Common myeloid progenitor, CD34-positive (primary cell): ENCODE measurements at regions not wholly inside any gene's neighbourhood (a gene's known extent, or its start where the extent isn't known, plus 50 kb on each side); places are given as distances from the start of the nearest gene placed in this dataset.
A peak's percentile ranks its signal among the peaks of the same experiment; 100 is the strongest.

Source experiments
- CTCF ChIA-PET: fragments of 350-600 bp; sonication (Branson Sonifier 250); formaldehyde crosslinking; loops from one replicate; lab custom pipeline; 2021; ENCODE audit warnings: antibody characterized with exemption; lab: Charles Lee
- POLR2A ChIA-PET: fragments of 350-600 bp; sonication (Branson Sonifier 250); formaldehyde crosslinking; loops from one replicate; lab custom pipeline; 2021; ENCODE audit warnings: antibody characterized with exemption; lab: Charles Lee
- DNase-seq, 3 donors: peaks; one replicate each; pipeline versions ENCODE4 v3.0.0 to v3.0.0-alpha.2; 2013
- H3K27ac ChIP-seq, 2 experiments: 1 replicate in 1 of 2; 2 replicates in 1 of 2; pipeline ENCODE4 v1.7.0; 2013; ENCODE audit warnings: inconsistent platforms in 2 of 2, low read length in 2 of 2, mild to moderate bottlenecking in 2 of 2, low read depth in 1 of 2, moderate library complexity in 1 of 2; ENCODE audit not compliant: severe bottlenecking in 2 of 2, insufficient read depth in 1 of 2, poor library complexity in 1 of 2
- H3K27me3 ChIP-seq, 5 experiments: replicated peaks in 2 of 5; 1 replicate in 3 of 5; 2 replicates in 2 of 5; pipeline versions ENCODE4 v1.6.1 to v1.7.0; 2013; ENCODE audit warnings: low read length in 4 of 5, mild to moderate bottlenecking in 2 of 5, moderate library complexity in 2 of 5, inconsistent platforms in 1 of 5; ENCODE audit not compliant: insufficient read depth in 5 of 5, control insufficient read depth in 4 of 5
- H3K36me3 ChIP-seq, 4 experiments: 1 replicate in 2 of 4; 2 replicates in 2 of 4; pipeline versions ENCODE4 v1.6.1 to v1.7.0; 2013; ENCODE audit warnings: low read length in 3 of 4, control low read depth in 1 of 4, mild to moderate bottlenecking in 1 of 4; ENCODE audit not compliant: control insufficient read depth in 4 of 4, insufficient read depth in 4 of 4
- H3K4me1 ChIP-seq, 4 experiments: 1 replicate in 3 of 4; 2 replicates in 1 of 4; pipeline versions ENCODE4 v1.6.1 to v1.7.1; 2013; ENCODE audit warnings: low read length in 3 of 4, mild to moderate bottlenecking in 3 of 4, control low read depth in 1 of 4, inconsistent platforms in 1 of 4, moderate library complexity in 1 of 4; ENCODE audit not compliant: control insufficient read depth in 4 of 4, insufficient read depth in 4 of 4; ENCODE audit errors: control extremely low read depth in 1 of 4
- H3K4me3 ChIP-seq, 7 experiments: 1 replicate in 4 of 7; 2 replicates in 3 of 7; pipeline versions ENCODE4 v1.5.1 to v1.7.0; 2013; ENCODE audit warnings: mild to moderate bottlenecking in 7 of 7, low read length in 6 of 7, moderate library complexity in 6 of 7, inconsistent platforms in 2 of 7, low read depth in 2 of 7, control low read depth in 1 of 7; ENCODE audit not compliant: insufficient read depth in 4 of 7, control insufficient read depth in 1 of 7; ENCODE audit errors: extremely low read depth in 1 of 7
- H3K9me3 ChIP-seq, 5 experiments: 1 replicate in 4 of 5; 2 replicates in 1 of 5; pipeline versions ENCODE4 v1.6.1 to v1.7.1; 2013; ENCODE audit warnings: low read length in 4 of 5, mild to moderate bottlenecking in 2 of 5, inconsistent platforms in 1 of 5, low read depth in 1 of 5, moderate library complexity in 1 of 5; ENCODE audit not compliant: control insufficient read depth in 4 of 5, insufficient read depth in 2 of 5; ENCODE audit errors: control extremely low read depth in 1 of 5
- WGBS: methylation state at CpG from one replicate; pipeline ENCODE4 v1.1.5; 2013; ENCODE audit not compliant: insufficient coverage; 5-methylcytosine and 5-hydroxymethylcytosine counted together

DNA sequence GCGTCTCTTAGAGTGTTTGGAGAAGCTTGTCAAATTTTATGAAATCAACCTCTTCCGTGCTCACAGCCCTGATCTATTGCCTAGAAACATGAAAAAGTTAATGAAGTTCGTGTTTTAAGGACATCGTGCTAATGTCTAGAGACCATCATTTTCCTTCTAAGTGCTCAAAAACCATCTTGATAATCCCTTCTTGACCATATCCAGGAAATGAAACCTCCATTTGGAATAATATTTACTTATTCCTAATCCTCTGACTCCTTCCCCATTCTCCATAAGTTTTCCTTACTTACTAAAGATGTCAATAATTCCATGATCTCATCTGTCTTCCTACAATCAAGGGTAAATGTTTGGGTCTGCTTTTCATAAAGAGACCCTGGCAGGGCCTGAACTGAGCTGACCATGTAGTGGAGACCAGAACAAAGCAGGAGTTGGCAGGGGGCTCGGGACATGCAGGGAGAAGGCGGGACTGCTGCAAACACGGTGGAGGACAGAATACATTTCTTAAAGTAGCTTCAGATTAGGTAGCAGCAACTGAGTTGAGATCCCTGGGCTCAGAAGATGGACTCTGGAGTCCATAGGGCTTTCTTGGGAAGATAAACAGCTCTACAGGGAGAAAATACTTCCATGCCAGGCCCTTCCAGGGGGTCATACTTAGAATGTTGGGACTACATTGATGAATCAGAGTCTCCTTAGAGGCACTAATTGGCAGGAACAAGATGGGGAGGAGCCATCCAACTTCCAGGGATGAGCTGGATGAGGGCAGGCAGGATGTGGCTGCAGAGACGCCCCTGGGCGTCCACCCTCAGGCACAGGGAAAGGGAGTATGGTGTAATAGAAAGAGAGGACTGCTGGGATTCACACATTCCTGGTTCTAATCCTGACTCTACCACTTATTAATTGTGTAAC, 100.7 kb downstream of the RIN2 start:
- Histone ChIP-seq H3K4me1 (peaks cover 0 to 3% (median 0%) of the 10 kb centered on the region in 4 experiments), H3K9me3 (no peaks in the 10 kb centered on the region), H3K4me3 (no peak overlapping the region), H3K27ac (no peak overlapping the region), H3K36me3 (no peaks in the 10 kb centered on the region), H3K27me3 (no peaks in the 10 kb centered on the region)
- WGBS = 100% methylated on average over 7 of the region's 9 CpGs
- POLR2A ChIA-PET = no interaction called here
- CTCF ChIA-PET = interaction anchor here (1.2 to 1.4 kb wide), 2 partner anchors 14 to 29 kb away, joined by 3 to 4 read pairs; no protein-coding TSS in a partner anchor
- DNase-seq = no peak

DNA sequence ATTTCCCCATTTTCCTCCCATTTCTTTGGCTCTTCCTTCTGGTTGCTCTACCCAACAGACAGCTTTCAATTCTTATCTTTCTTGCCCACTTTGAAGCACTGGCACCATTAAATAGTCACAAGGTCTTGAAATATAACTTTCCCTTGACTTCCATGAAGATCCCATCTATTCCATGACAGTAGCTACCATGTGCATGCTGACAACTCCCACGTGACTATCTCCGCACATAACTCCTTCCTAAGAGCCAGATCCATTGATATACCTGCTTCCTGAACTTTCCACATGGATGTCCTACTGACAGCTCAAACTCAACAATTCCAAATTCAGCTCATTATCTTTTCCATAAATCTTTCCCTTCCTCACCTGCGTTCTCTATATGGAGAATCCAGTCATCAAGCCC, 101.4 kb downstream of the RIN2 start:
- Histone ChIP-seq H3K4me3 (no peak overlapping the region), H3K36me3 (no peaks in the 10 kb centered on the region), H3K9me3 (no peaks in the 10 kb centered on the region), H3K27ac (no peak overlapping the region), H3K27me3 (no peaks in the 10 kb centered on the region), H3K4me1 (peaks cover 0 to 10% (median 2%) of the 10 kb centered on the region in 4 experiments)
- 100% methylated on average over 3 of the region's 3 CpGs for WGBS
- POLR2A ChIA-PET = no interaction called here
- CTCF ChIA-PET = interaction anchor here (1.2 to 1.4 kb wide), 2 partner anchors 15 to 28 kb away, joined by 3 to 4 read pairs; no protein-coding TSS in a partner anchor
- no peak for DNase-seq

DNA sequence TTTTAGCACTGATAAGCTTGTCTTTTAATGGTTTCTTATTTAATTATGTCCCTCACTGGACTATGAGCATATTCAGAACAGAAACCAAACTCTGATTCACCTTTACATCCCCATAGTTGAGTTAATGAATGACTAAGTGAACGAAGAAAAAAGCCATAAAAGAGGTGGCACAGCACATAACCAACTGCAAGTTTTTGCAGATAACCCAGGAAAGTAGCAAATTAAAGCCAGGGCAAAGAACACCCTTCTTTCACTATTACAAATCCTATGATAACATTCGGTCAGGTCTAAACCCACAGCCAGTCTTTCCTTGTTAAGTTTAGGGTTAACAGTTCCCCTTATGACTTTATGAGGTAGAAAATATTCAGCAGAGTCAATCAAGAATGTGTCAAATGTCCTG, 102.7 kb downstream of the RIN2 start:
- Histone ChIP-seq H3K9me3 (no peaks in the 10 kb centered on the region), H3K4me1 (peaks cover 0 to 10% (median 2%) of the 10 kb centered on the region in 4 experiments), H3K27ac (no peak overlapping the region), H3K36me3 (no peaks in the 10 kb centered on the region), H3K4me3 (no peak overlapping the region), H3K27me3 (no peaks in the 10 kb centered on the region)
- DNase-seq = no peak
- POLR2A ChIA-PET = no interaction called here
- CTCF ChIA-PET = no interaction called here
- 100% methylated on average over 2 of the region's 2 CpGs for WGBS

DNA sequence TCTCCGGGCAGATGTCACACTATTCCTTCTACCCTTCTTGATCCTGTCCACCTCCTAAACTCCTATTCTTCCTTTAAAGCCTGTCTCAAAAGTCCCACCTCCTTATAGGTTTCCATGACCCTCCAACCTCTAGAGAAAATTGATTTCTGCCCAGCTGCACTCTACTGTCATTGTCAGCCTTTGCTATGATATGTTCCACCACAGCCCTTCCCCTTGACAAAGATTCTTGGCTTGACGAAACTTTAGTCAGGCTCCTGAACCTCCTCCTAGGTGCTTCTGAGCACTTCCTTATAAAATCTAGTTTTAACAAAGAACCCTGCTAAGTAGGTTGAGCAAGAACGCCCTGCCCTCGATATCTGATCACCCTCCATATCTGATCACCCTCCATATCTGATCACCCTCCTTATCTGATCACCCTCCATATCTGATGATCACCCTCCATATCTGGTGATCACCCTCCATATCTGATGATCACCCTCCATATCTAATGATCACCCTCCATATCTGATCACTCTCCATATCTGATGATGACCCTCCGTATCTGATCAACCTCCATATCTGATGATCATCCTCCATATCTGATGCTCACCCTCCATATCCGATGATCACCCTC, 103.2 kb downstream of the RIN2 start:
- POLR2A ChIA-PET = no interaction called here
- Histone ChIP-seq H3K27ac (no peak overlapping the region), H3K4me1 (peaks cover 0 to 10% (median 2%) of the 10 kb centered on the region in 4 experiments), H3K9me3 (no peaks in the 10 kb centered on the region), H3K36me3 (no peaks in the 10 kb centered on the region), H3K27me3 (no peaks in the 10 kb centered on the region), H3K4me3 (no peak overlapping the region)
- no peak for DNase-seq
- CTCF ChIA-PET = no interaction called here
- WGBS = 97% methylated on average over 6 of the region's 6 CpGs

DNA sequence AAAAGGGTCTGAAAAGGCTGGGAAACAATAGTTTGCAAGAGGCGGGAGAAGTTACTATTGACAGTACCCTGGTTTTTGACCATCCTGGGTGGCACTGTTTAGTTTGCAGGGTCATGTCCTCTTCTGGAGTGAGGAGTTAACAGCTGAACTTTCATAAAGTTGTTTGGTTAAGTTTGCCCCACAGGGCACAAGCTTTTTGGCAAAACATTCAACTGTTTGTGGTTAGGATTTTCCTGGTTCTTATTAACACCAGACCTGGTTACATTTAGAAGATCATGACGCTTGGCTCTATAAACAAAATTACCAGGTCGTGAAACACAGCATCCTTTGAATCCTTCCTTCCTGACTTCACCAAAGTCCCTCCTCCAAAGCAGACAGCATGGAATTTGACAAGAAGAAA, 106.1 kb downstream of the RIN2 start:
- peaks cover 0 to 21% (median 12%) of the 10 kb centered on the region in 4 experiments for H3K4me1 ChIP-seq
- no peak overlapping the region for H3K4me3 ChIP-seq
- no peaks in the 10 kb centered on the region for H3K27me3 ChIP-seq
- ChIA-PET CTCF (interaction anchor here (0.6 kb wide), 1 partner anchor 36 kb away, joined by 3 read pairs; no protein-coding TSS in a partner anchor), POLR2A (no interaction called here)
- DNase-seq = no peak
- no peaks in the 10 kb centered on the region for H3K36me3 ChIP-seq
- 5% methylated on average over 2 of the region's 3 CpGs for WGBS
- H3K27ac ChIP-seq = no peak overlapping the region
- no peaks in the 10 kb centered on the region for H3K9me3 ChIP-seq

DNA sequence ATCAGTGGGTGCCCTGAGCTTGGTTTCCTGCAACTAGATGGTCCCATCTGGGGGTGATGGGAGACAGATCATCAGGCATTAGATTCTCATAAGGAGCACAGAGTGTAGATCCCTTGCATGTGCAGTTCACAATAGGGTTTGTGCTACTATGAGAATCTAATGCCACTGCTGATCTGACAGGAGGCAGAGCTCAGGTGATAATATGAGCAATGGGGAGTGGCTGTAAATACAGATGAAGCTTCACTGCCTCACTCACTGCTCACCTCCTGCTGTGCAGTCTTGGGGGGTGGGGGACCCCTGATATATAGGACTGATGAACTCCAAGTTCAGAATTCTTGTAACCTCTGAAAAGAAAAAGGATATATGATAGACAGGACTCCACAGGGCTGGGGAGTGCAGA, 108.0 kb downstream of the RIN2 start:
- POLR2A ChIA-PET = no interaction called here
- Histone ChIP-seq H3K27ac (no peak overlapping the region), H3K9me3 (no peaks in the 10 kb centered on the region)

DNA sequence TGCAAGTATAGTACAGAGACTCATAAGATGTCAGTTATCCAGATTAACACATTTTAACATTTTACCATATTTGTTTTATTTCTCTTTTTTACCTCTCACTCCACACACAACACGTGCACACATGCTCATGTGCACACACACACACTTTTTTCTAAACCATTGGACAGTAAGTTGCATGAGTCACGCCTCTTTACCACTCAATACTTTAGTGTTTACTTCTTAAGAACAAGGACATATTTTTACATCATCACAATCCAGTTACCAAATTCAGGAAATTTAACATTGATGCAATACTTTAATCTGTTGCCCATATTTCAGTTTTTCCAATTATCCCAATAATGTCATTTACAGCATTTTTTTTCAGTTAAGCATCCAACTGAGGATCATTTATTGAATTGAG, 109.0 kb downstream of the RIN2 start:
- ChIA-PET POLR2A (no interaction called here), CTCF (no interaction called here)
- DNase-seq = peak in 1 of 3 donors; percentile 19
- Histone ChIP-seq H3K9me3 (peaks cover 0 to 4% (median under 1%) of the 10 kb centered on the region in 5 experiments), H3K27me3 (no peaks in the 10 kb centered on the region), H3K4me3 (no peak overlapping the region), H3K27ac (no peak overlapping the region), H3K4me1 (peaks cover 0 to 21% (median 12%) of the 10 kb centered on the region in 4 experiments), H3K36me3 (peaks cover 0 to 6% (median 0%) of the 10 kb centered on the region in 4 experiments)
- 85% methylated on average over 2 of the region's 2 CpGs for WGBS

More for the DNA sequence above, 108.0 kb downstream of the RIN2 start:
- Histone ChIP-seq H3K36me3 (peaks cover 0 to 2% (median 0%) of the 10 kb centered on the region in 4 experiments), H3K4me1 (peaks cover 0 to 21% (median 12%) of the 10 kb centered on the region in 4 experiments), H3K27me3 (no peaks in the 10 kb centered on the region), H3K4me3 (no peak overlapping the region)
- CTCF ChIA-PET = no interaction called here
- no peak for DNase-seq
